Liver (tissue), 7 donors: ENCODE measurements at regions not wholly inside any gene's neighbourhood (a gene's known extent, or its start where the extent isn't known, plus 50 kb on each side); places are given as distances from the start of the nearest gene placed in this dataset.

ENCODE experiments used
- DNase-seq: peaks from one replicate; pipeline ENCODE4 v3.0.0-alpha.2; 2017; ENCODE audit warnings: low spot score
- H3K27ac ChIP-seq, 2 donors: one replicate each; pipeline ENCODE4 v1.7.0; 2013; ENCODE audit warnings: inconsistent platforms in 2 of 2, low read length in 2 of 2, control low read depth in 1 of 2, low read depth in 1 of 2, mild to moderate bottlenecking in 1 of 2
- H3K27me3 ChIP-seq, 4 donors: one replicate each; pipeline versions ENCODE4 v1.6.1 to v1.7.0; 2013; ENCODE audit warnings: low read length in 3 of 4, inconsistent platforms in 1 of 4, mild to moderate bottlenecking in 1 of 4, moderate library complexity in 1 of 4; ENCODE audit not compliant: control insufficient read depth in 4 of 4, insufficient read depth in 4 of 4
- H3K36me3 ChIP-seq, 4 donors: one replicate each; pipeline versions ENCODE4 v1.6.1 to v1.7.0; 2013; ENCODE audit warnings: low read length in 3 of 4, mild to moderate bottlenecking in 3 of 4, low read depth in 1 of 4, moderate library complexity in 1 of 4; ENCODE audit not compliant: control insufficient read depth in 4 of 4, insufficient read depth in 3 of 4
- H3K4me1 ChIP-seq, 4 donors: one replicate each; pipeline versions ENCODE4 v1.6.1 to v1.7.0; 2013; ENCODE audit warnings: low read length in 3 of 4, mild to moderate bottlenecking in 3 of 4, moderate library complexity in 1 of 4; ENCODE audit not compliant: control insufficient read depth in 4 of 4, insufficient read depth in 4 of 4
- H3K4me3 ChIP-seq, 3 donors: one replicate each; pipeline versions ENCODE4 v1.6.1 to v1.7.0; 2013; ENCODE audit warnings: low read length in 3 of 3, control low read depth in 1 of 3, low read depth in 1 of 3, mild to moderate bottlenecking in 1 of 3
- H3K9ac ChIP-seq, 2 donors: one replicate each; pipeline ENCODE4 v1.7.0; 2013; ENCODE audit warnings: low read length in 2 of 2, mild to moderate bottlenecking in 2 of 2, moderate library complexity in 2 of 2, control low read depth in 1 of 2, low read depth in 1 of 2
- H3K9me3 ChIP-seq, 4 donors: one replicate each; pipeline versions ENCODE4 v1.6.1 to v1.7.0; 2013; ENCODE audit warnings: low read length in 3 of 4; ENCODE audit not compliant: control insufficient read depth in 4 of 4
- ATF3 ChIP-seq: IDR thresholded peaks from 2 replicates; pipeline ENCODE4 v1.6.1; 2016; ENCODE audit warnings: antibody characterized with exemption
- EGR1 ChIP-seq, 2 donors: IDR thresholded peaks; 2 replicates each; pipeline ENCODE4 v1.6.1; 2016 to 2018; ENCODE audit warnings: antibody characterized with exemption in 2 of 2, low read depth in 2 of 2
- FOXA1 ChIP-seq: IDR thresholded peaks from 2 replicates; pipeline ENCODE4 v1.6.1; 2016; ENCODE audit warnings: antibody characterized with exemption
- FOXA2 ChIP-seq: IDR thresholded peaks from 2 replicates; pipeline ENCODE4 v1.6.1; 2016; ENCODE audit warnings: antibody characterized with exemption
- HNF4A ChIP-seq, 2 donors: conservative IDR thresholded peaks; 2 replicates each; pipeline ENCODE4 v1.6.1; 2016; ENCODE audit warnings: antibody characterized with exemption in 2 of 2, mild to moderate bottlenecking in 2 of 2
- HNF4G ChIP-seq: IDR thresholded peaks from 2 replicates; pipeline ENCODE4 v1.6.1; 2016; ENCODE audit warnings: antibody characterized with exemption
- NR2F2 ChIP-seq: IDR thresholded peaks from 2 replicates; pipeline ENCODE4 v1.6.1; 2016; ENCODE audit warnings: antibody characterized with exemption
- RAD21 ChIP-seq, 2 donors: IDR thresholded peaks; 2 replicates each; pipeline ENCODE4 v1.6.1; 2016; ENCODE audit warnings: antibody characterized with exemption in 2 of 2, mild to moderate bottlenecking in 2 of 2
- RXRA ChIP-seq, 2 donors: IDR thresholded peaks; 2 replicates each; pipeline ENCODE4 v1.6.1; 2017 to 2018; ENCODE audit warnings: antibody characterized with exemption in 2 of 2, mild to moderate bottlenecking in 1 of 2
- SP1 ChIP-seq: IDR thresholded peaks from 2 replicates; pipeline ENCODE4 v1.6.1; 2018; ENCODE audit warnings: antibody characterized with exemption, mild to moderate bottlenecking
- WGBS: extraction: QIAGEN DNeasy Blood & Tissue Kit; methylation state at CpG from one replicate; pipeline ENCODE4 v1.1.7; 2013; 5-methylcytosine and 5-hydroxymethylcytosine counted together
- TF ChIP-seq, protein P1 (sequence below): IDR thresholded peaks from 2 replicates; pipeline ENCODE4 v1.6.1; 2016; ENCODE audit warnings: antibody characterized with exemption, mild to moderate bottlenecking
- TF ChIP-seq, protein P2 (sequence below): IDR thresholded peaks from 2 replicates; pipeline ENCODE4 v1.6.1; 2016; ENCODE audit warnings: antibody characterized with exemption
- donor health status: healthy.
- donor health status: healthy.
- donor health status: healthy.
- donor health status: healthy.

DNA sequence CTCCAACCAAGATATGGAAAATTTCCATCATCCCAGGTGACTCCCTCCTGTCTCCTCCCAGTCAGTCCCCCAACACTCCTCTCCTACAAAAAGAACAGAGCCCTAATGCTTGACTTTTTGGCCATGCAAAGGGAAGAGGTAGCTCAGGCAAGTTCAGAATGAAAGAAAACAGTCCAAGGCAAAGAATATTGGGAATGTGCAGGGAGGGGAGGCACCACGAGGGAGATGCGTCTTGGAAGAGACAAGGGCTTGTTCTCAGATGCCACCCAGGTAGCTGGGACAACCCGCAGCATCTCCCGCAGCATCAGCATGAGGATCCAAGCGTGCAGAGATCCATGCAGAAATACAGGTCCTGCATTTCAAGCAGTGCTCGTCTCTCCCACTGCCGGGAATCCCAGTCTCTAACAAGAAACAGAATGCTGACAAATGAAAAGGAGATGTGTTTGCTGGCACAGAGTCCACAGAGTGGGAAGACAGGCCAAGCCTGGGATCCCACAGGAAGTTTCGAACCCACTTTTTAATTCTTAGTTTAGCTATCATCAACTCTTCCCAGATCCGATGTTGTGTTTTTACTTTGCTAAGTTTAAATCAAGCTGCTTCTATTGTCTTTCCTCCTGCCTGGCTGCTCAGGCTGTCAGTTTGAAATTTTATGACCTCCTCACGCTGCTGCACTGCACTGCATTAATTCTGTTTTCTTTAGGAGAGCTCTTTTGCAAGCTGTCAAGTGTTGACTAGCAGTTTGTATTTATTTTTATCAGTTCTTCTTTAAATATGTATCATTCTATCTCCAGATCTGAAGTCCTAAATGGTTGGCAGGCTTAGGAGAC lies 86.8 kb upstream of the OSMR start:
- no peak overlapping the region for H3K4me3 ChIP-seq

GRCh38 chr5:38764937-38765391 lies 80.8 kb upstream of the OSMR start:
- Histone ChIP-seq H3K9ac (no peak overlapping the region), H3K27ac (no peak overlapping the region), H3K27me3 (peaks cover 0 to 2% (median 0%) of the 10 kb centered on the region in 4 donors), H3K36me3 (no peaks in the 10 kb centered on the region), H3K4me3 (no peak overlapping the region), H3K4me1 (no peaks in the 10 kb centered on the region), H3K9me3 (peaks cover 2 to 11% (median 7%) of the 10 kb centered on the region in 4 donors)
- 68% methylated on average over 4 of the region's 4 CpGs for WGBS
- no peak for DNase-seq
- no peak for TF ChIP-seq EGR1 (IDR thresholded peaks at IDR 0.05; ENCODE audit: low read depth in 2 of 2)

More for the DNA sequence above, 86.8 kb upstream of the OSMR start:
- 56% methylated on average over 10 of the region's 10 CpGs for WGBS
- H3K27ac ChIP-seq, result no peak overlapping the region
- DNase-seq, result no peak
- no peaks in the 10 kb centered on the region for H3K4me1 ChIP-seq
- no peaks in the 10 kb centered on the region for H3K27me3 ChIP-seq
- H3K9ac ChIP-seq, result no peak overlapping the region
- TF ChIP-seq RXRA (IDR thresholded peaks at IDR 0.05) (no peak), NR2F2 (no peak), HNF4A (conservative IDR thresholded peaks at IDR 0.05) (no peak), HNF4G (no peak), RAD21 (IDR thresholded peaks at IDR 0.05) (no peak), FOXA2 (no peak), FOXA1 (no peak), SP1 (no peak), EGR1 (IDR thresholded peaks at IDR 0.05; ENCODE audit: low read depth in 2 of 2) (no peak), ATF3 (no peak)
- TF ChIP-seq, protein P1, sequence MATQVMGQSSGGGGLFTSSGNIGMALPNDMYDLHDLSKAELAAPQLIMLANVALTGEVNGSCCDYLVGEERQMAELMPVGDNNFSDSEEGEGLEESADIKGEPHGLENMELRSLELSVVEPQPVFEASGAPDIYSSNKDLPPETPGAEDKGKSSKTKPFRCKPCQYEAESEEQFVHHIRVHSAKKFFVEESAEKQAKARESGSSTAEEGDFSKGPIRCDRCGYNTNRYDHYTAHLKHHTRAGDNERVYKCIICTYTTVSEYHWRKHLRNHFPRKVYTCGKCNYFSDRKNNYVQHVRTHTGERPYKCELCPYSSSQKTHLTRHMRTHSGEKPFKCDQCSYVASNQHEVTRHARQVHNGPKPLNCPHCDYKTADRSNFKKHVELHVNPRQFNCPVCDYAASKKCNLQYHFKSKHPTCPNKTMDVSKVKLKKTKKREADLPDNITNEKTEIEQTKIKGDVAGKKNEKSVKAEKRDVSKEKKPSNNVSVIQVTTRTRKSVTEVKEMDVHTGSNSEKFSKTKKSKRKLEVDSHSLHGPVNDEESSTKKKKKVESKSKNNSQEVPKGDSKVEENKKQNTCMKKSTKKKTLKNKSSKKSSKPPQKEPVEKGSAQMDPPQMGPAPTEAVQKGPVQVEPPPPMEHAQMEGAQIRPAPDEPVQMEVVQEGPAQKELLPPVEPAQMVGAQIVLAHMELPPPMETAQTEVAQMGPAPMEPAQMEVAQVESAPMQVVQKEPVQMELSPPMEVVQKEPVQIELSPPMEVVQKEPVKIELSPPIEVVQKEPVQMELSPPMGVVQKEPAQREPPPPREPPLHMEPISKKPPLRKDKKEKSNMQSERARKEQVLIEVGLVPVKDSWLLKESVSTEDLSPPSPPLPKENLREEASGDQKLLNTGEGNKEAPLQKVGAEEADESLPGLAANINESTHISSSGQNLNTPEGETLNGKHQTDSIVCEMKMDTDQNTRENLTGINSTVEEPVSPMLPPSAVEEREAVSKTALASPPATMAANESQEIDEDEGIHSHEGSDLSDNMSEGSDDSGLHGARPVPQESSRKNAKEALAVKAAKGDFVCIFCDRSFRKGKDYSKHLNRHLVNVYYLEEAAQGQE, result no peak
- TF ChIP-seq, protein P2, sequence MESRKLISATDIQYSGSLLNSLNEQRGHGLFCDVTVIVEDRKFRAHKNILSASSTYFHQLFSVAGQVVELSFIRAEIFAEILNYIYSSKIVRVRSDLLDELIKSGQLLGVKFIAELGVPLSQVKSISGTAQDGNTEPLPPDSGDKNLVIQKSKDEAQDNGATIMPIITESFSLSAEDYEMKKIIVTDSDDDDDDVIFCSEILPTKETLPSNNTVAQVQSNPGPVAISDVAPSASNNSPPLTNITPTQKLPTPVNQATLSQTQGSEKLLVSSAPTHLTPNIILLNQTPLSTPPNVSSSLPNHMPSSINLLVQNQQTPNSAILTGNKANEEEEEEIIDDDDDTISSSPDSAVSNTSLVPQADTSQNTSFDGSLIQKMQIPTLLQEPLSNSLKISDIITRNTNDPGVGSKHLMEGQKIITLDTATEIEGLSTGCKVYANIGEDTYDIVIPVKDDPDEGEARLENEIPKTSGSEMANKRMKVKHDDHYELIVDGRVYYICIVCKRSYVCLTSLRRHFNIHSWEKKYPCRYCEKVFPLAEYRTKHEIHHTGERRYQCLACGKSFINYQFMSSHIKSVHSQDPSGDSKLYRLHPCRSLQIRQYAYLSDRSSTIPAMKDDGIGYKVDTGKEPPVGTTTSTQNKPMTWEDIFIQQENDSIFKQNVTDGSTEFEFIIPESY, result no peak
- H3K36me3 ChIP-seq, result no peaks in the 10 kb centered on the region
- H3K9me3 ChIP-seq, result no peaks in the 10 kb centered on the region
